GM12864 (cell line): ENCODE measurements at regions not wholly inside any gene's neighbourhood (a gene's known extent, or its start where the extent isn't known, plus 50 kb on each side); places are given as distances from the start of the nearest gene placed in this dataset.

ENCODE experiments used
- DNase-seq: peaks from one replicate; pipeline ENCODE4 v3.0.0-alpha.2; 2011; ENCODE audit warnings: low read depth
- H3K4me3 ChIP-seq: 2 replicates; pipeline ENCODE4 v1.5.1; 2011; ENCODE audit warnings: mild to moderate bottlenecking, low read depth, low read length, control low read depth
- CTCF ChIP-seq: IDR thresholded peaks from 2 replicates; pipeline ENCODE4 v1.5.1; 2011; ENCODE audit warnings: low read depth, mild to moderate bottlenecking, moderate library complexity, low read length, control low read depth, inconsistent platforms; ENCODE audit errors: missing control alignments

GRCh38 chr1:81220614-81221071, 580.1 kb upstream of the ADGRL2 start:
- no peak for TF ChIP-seq CTCF
- no peak for DNase-seq
- H3K4me3 ChIP-seq, result no peak overlapping the region

DNA sequence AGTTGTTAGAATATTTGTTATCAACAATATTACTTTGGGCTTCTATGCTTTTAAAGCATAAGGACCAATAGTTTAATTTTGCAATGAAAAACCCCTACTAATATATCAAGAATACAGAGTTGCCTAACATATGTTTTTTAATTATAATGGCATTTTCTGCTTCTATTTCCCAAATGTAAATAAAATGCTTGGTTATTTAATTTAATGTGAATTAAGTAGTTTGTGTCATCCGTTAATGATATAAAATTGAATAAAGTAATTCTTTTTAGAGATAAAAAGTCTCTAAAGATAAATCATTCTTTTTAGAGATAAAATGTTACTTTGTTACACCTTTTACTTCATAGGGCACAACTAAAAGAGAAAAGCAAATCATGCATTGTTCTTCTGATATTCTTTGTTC, 583.7 kb upstream of the ADGRL2 start:
- no peak for DNase-seq
- no peak overlapping the region for H3K4me3 ChIP-seq
- no peak for TF ChIP-seq CTCF

- no peak overlapping the region for H3K4me3 ChIP-seq
- no peak for DNase-seq
- TF ChIP-seq CTCF, result no peak
Measured at GRCh38 chr1:81213279-81213678, 587.5 kb upstream of the ADGRL2 start.

DNA sequence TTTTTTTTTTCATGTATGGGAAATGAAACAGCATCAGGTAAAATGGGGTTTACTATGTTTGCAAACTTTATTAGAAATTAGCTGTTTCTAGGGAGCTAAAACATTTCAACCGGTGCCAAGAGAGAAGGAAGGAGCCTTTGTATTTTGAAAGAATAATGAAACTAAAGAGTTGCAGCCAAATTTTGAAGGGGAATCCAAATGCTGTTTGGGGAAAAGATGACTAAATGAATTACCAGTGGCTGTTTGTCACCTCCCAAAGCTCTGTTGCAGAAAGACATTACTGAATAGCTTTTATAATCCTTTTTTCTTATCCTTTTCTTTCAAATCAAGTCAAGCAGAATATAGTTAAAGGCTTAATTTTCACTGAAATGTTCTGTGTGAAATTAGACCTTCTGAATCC, 591.3 kb upstream of the ADGRL2 start:
- no peak for TF ChIP-seq CTCF
- no peak overlapping the region for H3K4me3 ChIP-seq
- no peak for DNase-seq

GRCh38 chr1:81208441-81208840, 592.3 kb upstream of the ADGRL2 start:
- no peak for DNase-seq
- TF ChIP-seq CTCF, result no peak
- no peak overlapping the region for H3K4me3 ChIP-seq

GRCh38 chr1:81205956-81206355, 594.8 kb upstream of the ADGRL2 start:
- H3K4me3 ChIP-seq, result no peak overlapping the region
- TF ChIP-seq CTCF, result no peak
- no peak for DNase-seq

DNA sequence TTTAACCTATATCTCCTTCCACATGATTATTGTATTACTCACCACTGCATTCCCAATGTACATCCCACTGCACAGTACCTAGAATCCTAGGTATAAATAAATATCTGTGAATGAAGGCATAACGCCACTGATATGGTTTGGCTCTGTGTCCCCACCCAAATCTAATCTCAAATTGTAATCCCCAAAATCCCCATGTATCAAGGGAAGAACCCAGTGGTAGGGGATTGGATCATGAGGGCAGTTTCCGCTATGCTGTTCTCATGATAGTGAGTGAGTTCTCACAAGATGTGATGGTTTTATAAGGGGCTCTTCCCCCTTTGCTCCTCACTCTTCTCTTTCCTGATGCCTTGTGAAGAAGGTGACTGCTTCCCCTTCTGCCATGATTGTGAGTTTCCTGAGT, 599.0 kb upstream of the ADGRL2 start:
- DNase-seq, result no peak
- TF ChIP-seq CTCF, result no peak
- H3K4me3 ChIP-seq, result no peak overlapping the region
